ENCODE measurements at regions not wholly inside any gene's neighbourhood (a gene's known extent, or its start where the extent isn't known, plus 50 kb on each side); places are given as distances from the start of the nearest gene placed in this dataset.
"Not testable (repeated sequence)": the region's sequence is repeated elsewhere in the genome, so short reads cannot be mapped to it uniquely, and the experiment has no call there.

- no peak for ATAC-seq (ENCODE audit: low FRiP score)
- DNase-seq (ENCODE audit: low spot score): no peak
- TF ChIP-seq CTCF (IDR thresholded peaks at IDR 0.05): no peak
These were observed 80.2 kb upstream of the TMEM229A start for GRCh38 chr7:124113045-124113444.

- TF ChIP-seq CTCF (IDR thresholded peaks at IDR 0.05): no peak
- no peak for ATAC-seq (ENCODE audit: low FRiP score)
- no peak for DNase-seq (ENCODE audit: low spot score)
These were observed 73.7 kb upstream of the TMEM229A start for GRCh38 chr7:124106575-124106974.

DNA sequence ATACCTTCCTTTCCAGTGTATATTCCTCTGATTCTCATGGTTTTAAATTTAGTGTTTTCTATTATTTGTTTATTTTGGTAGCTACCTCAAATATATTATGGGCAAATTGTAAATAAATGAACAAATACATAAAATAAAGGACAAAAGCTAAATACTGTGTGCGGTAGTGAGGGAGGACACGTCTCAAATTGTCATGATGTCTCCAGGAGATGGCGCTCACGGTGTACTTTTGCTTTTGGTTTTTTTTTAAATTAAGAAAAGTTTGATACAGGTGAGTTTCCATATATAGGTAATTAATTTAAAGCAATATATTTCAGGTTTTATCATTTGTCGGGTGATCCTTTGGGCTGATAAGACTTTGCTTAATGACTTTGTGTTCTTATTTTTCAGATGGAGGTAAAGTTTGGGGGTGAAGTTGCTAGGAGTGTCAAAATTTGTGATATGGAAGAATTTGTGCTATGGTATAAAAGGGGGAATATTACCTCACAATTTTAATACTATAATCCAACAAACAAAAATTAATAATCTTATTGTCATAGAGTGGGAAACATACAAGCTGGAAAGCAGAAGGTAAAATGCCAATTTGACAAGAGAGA, 68.4 kb upstream of the TMEM229A start:
- ATAC-seq (ENCODE audit: low FRiP score) (no peak), DNase-seq (ENCODE audit: low spot score) (no peak)
- TF ChIP-seq CTCF (IDR thresholded peaks at IDR 0.05): no peak

DNA sequence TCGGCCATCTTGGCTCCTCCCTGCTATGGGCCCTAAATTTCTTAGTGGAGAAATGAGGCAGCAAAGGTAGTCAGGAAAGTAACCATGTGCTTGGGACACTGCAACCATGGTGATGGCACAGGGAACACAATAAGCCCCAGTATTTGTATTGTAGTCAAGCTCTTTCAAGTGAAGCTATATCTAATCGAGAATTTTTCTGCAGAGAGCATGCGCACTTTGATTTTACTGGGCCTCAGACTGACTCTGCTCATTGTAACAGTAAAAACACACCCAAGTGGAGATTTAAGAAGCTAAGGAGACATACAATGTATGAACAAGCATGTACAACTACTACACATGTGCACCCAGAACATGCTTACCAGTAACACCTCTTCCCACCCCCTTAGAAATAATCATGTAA, 67.3 kb upstream of the TMEM229A start:
- DNase-seq (ENCODE audit: low spot score) (no peak), ATAC-seq (ENCODE audit: low FRiP score) (no peak)
- no peak for TF ChIP-seq CTCF (IDR thresholded peaks at IDR 0.05)

GRCh38 chr7:124099585-124099984, 66.7 kb upstream of the TMEM229A start:
- DNase-seq (ENCODE audit: low spot score); ATAC-seq (ENCODE audit: low FRiP score): not testable (repeated sequence)

DNA sequence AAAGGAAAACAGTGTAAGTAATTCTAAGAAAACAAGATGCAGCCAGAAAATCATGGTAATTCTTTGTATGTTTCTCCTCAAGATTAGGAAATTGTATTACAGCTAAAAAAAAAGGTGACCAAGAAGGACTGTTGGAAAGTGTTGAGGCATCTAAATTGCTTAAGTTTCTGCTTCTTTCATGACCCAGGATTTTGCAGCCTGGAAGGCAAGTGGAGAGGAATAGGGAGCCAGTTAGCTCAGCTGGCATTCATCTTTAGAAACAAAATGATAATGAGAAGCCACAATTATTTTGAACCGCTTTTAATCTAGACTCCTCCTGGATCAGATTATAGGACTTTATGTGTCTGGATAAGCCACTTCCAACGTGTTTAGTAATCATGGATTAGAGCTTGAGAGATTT, 56.8 kb upstream of the TMEM229A start:
- ATAC-seq (ENCODE audit: low FRiP score): no peak
- DNase-seq (ENCODE audit: low spot score): no peak

GRCh38 chr7:124088590-124088989, 55.7 kb upstream of the TMEM229A start:
- ATAC-seq (ENCODE audit: low FRiP score): no peak
- no peak for DNase-seq (ENCODE audit: low spot score)
- no peak for TF ChIP-seq CTCF (IDR thresholded peaks at IDR 0.05)

More for the DNA sequence above, 56.8 kb upstream of the TMEM229A start:
- no peak for TF ChIP-seq CTCF (IDR thresholded peaks at IDR 0.05)

- no peak for TF ChIP-seq CTCF (IDR thresholded peaks at IDR 0.05)
- ATAC-seq (ENCODE audit: low FRiP score) (no peak), DNase-seq (ENCODE audit: low spot score) (no peak)
These were observed 54.0 kb upstream of the TMEM229A start for GRCh38 chr7:124086843-124087242.

Data from omental fat pad (tissue), 3 donors.